IPS DF 4.7 (cell line): ENCODE measurements at regions not wholly inside any gene's neighbourhood (a gene's known extent, or its start where the extent isn't known, plus 50 kb on each side); places are given as distances from the start of the nearest gene placed in this dataset.

ENCODE experiments used
- DNase-seq: peaks from one replicate; pipeline ENCODE4 v3.0.0-alpha.2; 2013; ENCODE audit warnings: low spot score; ENCODE audit errors: extremely low read depth

DNA sequence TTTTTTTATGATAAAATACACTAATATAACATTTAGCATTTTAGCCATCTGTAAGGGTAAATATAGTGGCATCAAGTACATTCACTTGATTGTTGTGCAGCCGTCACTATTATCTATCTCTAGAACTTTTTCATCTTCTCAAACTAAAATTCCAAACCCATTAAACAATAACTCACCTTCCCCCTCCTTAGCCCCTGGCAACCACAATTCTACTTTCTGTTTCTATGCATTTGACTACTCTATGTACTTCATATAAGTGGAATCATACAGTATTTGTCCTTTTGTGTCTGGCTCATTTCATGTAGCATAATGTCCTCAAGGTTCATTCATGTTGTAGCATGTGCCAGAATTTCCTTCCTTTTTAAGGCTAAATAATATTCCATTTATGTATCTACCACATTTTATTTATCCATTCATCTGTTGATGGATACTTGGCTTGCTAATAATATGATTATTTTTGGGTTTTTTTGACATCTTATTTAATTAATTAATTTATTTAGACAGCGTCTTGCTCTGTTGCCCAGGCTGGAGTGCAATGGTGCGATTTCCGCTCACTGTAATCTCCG, 69.6 kb upstream of the MACF1 start:
- no peak for DNase-seq

DNA sequence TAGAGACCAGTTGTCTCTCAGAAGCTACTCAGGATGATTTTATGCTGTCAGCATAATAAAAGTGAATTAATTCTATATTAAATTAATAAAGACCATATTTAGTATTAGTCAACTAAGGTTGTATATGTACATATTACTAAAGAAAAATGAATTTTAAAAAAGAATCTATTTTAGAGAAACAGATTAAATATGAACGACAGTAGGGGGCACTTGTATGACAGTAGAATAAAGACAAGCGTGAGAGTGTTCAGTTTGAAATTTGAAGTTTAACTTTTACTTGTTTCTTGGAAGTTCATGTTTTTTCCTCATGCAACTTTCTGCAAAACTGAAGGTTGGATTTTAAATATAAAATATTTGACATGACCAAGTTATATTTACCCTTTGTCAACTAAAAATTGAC, 67.9 kb upstream of the MACF1 start:
- no peak for DNase-seq

DNA sequence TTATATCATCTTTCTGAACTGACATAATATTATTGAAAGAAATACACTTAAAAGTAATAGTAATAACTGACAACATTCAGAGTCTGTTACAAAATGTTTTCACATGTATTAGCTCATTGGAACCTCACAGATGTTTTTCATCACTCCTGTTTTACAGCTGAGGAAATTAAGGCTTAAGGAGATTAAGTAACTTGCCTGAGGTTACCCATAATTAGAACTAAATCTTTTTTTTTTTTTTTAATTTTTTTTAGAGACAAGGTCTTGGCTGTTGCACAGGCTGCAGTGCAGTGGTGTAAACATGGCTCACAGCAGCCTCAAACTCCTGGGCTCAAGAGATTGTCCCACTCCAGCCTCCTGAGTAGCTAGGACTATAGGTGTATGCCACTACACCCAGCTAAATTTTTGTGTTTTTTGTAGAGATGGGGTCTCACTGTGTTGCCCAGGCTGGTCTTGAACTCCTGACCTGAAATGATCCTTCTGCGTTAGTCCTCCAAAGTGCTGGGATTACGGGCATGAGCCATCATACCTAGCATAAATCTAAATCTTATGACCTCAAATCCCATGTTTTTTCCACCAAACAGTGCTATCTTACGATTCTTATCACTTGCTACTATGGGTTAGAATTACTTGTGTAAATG, 64.7 kb upstream of the MACF1 start:
- DNase-seq, result no peak

DNA sequence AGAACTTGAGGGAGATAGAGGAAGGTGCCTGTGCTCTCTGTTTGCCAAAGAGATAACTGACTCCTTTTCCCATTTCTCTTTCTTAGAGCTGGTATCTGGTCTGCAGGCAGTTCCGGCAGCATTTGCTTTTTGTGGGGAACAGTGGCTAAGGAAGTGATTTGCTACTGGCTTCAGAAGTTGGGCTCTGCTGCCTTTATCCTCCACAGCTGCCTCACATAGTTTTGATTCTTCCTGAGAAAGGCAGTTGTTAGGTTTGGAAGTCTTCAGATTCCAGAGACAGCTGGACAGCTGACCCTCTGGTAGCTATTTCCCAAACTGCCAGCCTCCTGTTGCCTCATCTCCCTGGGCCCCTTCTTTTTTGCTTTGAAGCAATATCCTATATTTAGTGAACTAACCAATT, 62.6 kb upstream of the MACF1 start:
- DNase-seq, result no peak

DNA sequence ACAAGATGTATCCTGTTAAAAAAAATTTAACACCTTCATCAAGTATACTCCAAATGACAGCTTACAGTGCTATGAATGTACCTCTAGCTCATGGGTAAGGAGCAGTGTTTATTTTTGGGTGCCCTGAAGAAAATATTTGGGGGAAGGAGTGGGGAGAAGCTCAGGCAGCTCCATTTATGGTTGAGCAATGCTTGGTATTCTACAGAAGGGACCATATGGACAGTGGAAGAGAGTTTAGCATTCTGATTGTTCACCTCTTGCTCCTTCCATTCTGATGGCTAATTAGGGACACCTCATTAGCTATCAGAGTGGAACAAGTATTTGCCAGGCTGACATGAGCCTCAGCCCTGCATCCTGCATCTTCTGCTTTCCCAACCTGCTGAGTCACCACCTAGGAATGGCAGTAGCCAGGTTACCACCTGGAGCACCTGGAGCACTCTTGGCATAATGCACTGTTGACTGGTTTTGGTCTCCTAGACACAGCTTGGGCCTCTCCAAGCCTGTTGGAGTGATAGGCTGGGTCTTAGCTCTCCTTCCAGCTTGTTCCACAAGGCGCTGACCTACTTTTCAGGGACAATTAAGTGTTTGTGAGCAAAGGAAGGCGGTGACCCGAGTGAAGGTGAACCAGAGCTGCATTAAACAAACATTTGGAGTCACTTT, 62.0 kb upstream of the MACF1 start:
- DNase-seq, result no peak

DNA sequence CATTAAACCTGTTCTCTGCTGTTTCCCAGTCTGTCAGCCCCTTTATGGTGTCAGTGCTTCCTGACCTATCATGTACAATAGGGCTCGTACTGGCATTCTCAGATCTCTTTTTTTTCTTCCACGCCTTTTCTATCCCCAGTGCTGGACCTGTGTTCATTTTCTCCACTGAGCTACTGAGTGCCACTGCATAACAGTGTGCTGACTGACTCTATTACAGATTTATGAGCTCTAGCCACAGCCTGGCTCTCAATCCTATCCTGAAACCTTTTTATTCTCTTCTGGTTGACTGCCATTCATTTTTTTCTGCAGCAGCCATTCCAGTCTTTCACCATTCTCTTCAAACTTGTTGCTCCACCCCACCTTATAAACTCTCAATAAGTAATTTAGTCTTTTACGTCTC, 59.6 kb upstream of the MACF1 start:
- DNase-seq, result no peak

DNA sequence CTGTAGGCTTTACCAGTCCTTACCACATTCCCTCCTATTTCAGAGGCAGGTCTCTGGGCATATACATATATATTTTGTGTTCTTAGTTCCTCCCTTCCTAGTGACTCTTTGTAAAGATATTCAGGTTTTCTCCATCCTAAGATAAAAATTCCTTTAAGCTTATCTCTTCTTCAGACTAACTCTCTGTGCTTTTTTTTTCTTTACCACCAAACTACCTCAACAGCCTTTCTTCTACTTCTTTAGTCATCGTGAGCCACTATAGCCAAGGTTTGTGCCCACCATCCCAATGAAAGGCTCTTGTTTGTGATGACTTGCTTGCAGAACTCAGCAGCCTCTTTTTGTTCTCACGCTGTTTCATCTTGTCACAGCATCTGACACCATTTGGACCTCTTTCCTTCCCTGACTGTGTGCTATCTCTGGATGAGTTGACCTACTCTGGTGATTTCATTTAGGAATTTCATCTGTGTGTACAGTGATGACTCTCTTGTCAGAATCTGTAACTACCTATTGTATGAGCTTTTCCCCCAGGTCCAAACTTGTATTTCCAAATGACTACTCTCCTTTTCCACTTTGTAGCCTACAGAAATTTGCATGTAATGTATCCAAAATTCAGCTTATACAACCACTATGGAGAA, 59.0 kb upstream of the MACF1 start:
- DNase-seq, result no peak

DNA sequence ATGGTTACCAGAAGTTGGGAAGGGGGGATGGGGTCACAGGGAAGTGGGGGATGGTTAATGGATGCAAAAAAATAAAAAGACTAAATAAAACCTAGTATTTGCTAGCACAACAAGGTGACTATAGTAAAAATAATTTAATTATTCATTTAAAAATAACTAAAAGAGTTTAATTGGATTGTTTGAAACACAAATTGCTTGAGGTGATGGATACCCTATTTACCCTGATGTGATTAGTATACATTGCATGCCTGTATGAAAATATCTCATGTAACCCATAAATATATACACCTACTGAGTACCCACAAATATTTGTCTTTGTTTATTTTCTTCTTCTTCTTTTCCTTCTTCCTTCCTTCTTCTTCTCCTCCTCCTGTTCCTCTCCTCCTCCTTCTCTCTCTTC, 57.8 kb upstream of the MACF1 start:
- no peak for DNase-seq

DNA sequence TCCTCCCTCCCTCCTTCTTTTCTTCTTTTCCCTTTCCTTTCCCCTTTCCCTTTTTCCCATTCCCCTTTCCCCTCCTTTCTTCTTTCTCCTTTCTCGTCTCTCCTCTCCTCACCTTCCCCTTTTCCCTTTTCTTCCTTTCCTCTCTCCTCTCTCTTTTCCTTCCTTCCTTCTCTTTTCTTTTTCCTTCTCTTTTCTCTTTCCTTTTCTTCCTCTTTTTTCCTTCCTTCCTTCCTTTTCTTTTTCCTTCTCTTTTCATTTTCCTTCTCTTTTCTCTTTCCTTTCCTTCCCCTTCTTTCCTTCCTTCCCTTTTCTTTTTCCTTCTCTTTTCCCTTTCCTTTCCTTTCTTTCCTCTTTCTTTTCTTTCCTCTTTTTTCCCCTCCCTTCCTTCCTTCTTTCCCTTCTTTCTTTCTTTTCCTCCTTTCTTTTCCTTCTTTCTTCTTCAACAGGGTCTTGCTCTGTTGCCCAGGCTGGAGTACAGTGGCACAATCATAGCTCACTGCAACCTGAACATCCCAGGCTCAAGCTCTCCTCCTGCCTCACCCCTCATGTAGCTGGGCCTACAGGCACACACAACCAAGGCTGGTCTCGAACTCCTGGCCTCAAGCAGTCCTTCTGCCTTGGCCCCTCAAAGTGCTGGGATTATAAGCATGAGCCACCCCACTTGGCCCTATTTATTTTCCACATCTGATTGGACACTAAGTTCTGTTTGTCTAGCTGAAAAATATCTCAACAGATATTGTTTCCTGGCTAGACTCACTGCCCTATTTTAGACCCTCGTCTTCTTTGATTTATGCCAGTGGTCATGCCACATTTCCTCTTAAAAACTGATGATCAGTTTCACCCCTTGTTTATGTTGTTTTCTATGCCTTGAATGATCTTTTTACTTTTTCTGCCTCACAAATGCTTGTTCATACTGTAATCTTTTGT, 57.1 kb upstream of the MACF1 start:
- DNase-seq, result no peak

DNA sequence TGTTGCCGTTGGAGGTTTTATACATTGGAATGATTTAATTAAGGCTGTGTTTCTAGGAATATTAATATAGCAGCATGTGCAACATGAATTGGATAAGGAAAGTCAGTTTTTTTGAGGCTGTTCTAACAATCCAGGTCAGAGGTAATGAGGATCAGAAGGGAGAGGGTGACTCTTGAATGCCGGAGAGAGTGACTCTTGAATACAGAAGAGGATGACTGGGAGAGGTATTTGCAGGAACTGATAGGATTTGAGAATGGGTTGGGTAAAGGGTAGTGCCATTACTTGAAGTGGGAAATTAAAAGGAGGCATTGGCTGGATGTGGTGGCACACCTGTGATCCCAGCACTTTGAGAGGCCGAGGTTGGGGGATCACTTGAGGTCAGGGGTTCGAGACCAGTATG, 55.6 kb upstream of the MACF1 start:
- DNase-seq, result no peak

DNA sequence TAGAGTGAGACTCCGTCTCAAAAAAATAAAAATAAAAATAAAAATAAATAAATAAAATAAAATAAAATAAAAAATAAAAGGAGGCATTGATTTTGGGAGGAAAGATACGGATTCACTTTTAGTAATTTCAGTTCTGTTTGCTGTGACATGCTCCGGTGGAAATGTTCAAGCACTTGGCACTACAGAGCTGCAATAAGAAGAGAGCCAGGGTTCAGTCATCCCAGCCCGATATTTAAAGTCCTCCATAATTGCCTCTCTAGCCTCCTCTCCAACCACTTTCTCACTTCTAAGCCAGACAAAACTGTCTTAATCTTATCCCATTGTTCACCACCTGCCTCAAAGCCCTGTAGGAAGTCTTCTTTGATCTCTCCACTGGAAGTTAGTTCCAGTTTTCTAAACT, 55.0 kb upstream of the MACF1 start:
- no peak for DNase-seq

DNA sequence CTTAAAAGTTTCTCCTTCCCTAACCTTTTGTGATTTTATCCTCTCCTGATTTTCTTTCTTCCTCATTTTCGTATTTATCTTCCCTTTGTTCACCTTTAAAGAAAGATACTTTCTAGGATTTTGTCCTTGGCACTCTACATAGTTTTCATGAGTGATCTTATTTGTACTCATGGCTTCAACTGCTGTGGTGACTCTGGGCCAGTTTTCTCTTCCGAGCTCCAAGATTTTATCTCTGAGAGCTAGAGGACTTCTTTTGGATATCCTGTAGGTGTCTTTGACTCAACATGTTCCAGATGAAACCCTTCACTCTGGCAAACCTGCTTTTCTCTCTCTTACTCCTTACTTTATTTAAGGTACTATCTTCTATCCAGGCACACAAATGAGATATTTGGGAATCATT, 53.7 kb upstream of the MACF1 start:
- DNase-seq, result no peak

DNA sequence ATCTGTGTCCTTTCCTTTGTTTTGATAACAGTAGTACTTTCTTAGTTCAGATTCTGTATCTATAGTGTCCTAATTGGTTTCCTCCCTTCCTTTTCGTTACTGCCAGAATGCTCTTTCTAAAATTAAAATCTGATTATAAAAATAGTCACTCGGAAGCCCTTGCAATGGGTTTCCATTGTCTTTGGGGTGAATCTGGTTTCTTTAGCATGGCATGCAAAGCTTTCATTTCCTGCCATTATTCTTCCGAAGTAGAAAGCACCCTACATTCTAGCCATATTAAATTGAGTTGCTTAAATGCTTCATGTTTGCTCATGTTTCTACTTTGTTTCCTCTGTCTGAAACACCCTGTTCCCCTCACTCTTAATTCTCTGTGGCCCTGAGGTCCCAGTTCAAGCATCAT, 53.2 kb upstream of the MACF1 start:
- DNase-seq, result no peak

DNA sequence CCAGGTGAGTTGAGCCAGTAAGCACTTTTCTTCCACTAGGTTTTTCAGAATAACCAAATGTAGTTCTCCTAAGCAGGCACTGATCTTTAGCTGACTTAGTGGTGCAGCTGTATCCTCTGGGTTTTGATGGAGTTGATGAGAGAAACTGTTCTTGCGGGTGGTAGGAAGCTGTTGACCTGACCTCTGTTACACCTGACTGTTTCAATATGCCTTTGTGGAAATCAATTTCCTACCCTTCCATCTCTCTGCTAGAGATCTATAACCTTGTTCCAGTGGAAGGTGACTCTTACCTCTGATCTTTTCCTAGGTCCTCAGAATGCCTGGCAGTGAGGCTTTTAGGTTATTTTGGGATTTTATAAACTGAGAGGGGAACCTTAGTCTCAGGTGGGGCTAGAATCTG, 51.6 kb upstream of the MACF1 start:
- DNase-seq, result no peak

DNA sequence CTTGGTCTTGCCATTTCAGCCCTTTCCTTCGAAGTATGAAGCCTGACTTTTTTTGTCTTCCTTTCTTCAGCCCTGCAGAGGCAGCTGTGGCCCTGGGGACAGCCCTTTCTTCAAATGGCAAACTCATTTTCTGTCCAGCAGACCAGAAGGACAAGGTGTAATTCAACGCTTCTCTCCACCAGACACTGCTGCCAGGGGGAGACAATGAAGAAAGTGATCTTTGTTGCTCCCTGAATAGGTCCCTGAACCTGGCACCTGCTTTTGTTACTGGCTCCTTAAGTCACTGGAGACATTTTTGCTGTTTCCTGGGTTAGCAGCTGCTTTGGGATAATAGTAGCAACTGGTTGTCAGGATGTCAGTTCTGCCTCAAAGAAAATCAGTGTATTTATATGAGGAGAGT, 50.8 kb upstream of the MACF1 start:
- DNase-seq, result no peak

DNA sequence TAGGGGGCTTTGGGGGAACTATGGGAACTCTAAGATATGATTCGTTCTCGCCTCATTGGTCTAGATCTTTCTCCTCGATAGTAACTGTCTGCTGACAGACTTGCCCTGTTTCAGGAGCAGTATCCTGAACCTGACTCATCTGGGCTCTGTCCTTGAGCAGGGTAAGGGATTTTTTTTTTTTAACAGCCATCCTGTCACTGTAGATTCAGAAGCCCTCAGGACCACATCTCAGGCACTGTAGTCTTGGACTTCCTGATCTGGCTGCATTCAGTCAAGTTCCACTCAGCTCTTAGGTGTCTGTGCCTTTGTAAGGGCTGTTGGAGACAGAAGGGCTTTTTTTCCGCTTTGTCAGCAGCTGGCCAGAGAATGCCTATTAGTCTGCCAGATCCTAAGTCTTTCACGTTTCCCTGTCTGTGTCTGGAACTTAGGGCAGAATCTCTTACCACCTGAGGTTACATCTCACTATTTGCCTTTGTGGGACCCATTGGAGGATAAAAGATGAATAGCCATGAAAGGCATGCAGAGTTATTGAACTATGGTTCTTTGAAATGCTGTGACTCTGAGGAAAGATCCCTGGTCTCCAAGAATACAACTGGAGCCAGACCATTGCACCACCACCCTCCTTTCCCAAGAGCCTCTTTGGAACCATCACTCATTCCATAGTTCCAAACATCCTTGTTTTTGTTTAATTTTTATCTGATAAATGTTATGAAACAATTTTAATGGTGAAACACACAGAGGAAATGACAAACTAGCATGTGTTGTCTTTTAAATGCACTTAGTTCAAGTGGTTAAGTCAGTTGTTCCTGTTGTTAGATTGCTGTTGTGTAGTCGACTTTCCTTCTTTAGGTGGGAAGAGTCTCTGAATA, 49.7 kb upstream of the MACF1 start:
- DNase-seq, result no peak
